Activated T-helper 1 cell treated with anti-CD3 and anti-CD28 coated beads, Interleukin-12 subunit alpha, Interleukin-12 subunit beta, Interleukin-2, Interleukin-4 antibody, amounts not matched to agents 30 ng/mL and 10 ng/mL and 1 ng/mL, durations not matched to agents 14 hours and 24 hours and 36 hours (primary cell): ENCODE measurements at regions not wholly inside any gene's neighbourhood (a gene's known extent, or its start where the extent isn't known, plus 50 kb on each side); places are given as distances from the start of the nearest gene placed in this dataset.
"Not testable (repeated sequence)": the region's sequence is repeated elsewhere in the genome, so short reads cannot be mapped to it uniquely, and the experiment has no call there.

Experiments used
- DNase-seq: peaks from one replicate; pipeline ENCODE4 v3.0.0; 2021; ENCODE audit warnings: low spot score
- H3K27ac Mint-ChIP-seq: one replicate; pipeline ENCODE4 v1.8.0; 2021; ENCODE audit warnings: mild to moderate bottlenecking, mixed read lengths
- H3K27me3 Mint-ChIP-seq: one replicate; pipeline ENCODE4 v1.8.0; 2022; ENCODE audit warnings: mild to moderate bottlenecking, moderate library complexity, mixed read lengths; ENCODE audit not compliant: insufficient read depth
- H3K36me3 Mint-ChIP-seq: one replicate; pipeline ENCODE4 v1.8.0; 2021; ENCODE audit warnings: low read depth, mixed read lengths
- H3K4me1 Mint-ChIP-seq: one replicate; pipeline ENCODE4 v1.8.0; 2021; ENCODE audit warnings: low read depth, mixed read lengths
- H3K4me3 Mint-ChIP-seq: one replicate; pipeline ENCODE4 v1.8.0; 2021; ENCODE audit warnings: mild to moderate bottlenecking, moderate library complexity, mixed read lengths
- H3K9me3 Mint-ChIP-seq: one replicate; pipeline ENCODE4 v1.8.0; 2021; ENCODE audit warnings: mixed read lengths
- intact Hi-C: fragments of 100-400 bp; cut with micrococcal nuclease; formaldehyde crosslinking; loops from one replicate; pipeline ENCODE4 v1.15.1; 2024

DNA sequence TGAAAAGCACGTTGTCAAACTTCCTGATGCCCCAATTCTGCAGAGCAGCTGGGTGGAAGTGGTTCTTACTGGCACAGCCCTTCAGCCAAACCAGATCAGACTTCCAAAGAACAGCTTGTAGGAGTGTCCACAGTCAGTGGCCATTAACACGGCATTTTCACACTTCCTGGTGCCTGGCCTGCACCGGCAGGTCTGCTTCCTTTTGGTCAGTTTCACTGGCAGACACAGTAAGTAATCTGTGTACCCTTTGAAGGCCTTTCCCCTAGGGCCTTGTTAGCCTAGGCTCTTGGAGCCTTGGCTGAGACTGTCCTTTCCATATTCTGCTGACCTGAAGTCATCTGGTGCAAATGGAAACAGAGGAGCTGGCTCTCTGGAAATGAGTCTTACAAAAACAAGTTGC lies 297.5 kb upstream of the TNC start:
- Mint-ChIP-seq H3K27ac (no peak overlapping the region), H3K9me3 (peaks cover under 1% of the 10 kb centered on the region), H3K36me3 (no peaks in the 10 kb centered on the region), H3K27me3 (no peaks in the 10 kb centered on the region), H3K4me3 (no peak overlapping the region), H3K4me1 (peaks cover 8% of the 10 kb centered on the region)
- no peak for DNase-seq
- intact Hi-C loops, result no loop called here

DNA sequence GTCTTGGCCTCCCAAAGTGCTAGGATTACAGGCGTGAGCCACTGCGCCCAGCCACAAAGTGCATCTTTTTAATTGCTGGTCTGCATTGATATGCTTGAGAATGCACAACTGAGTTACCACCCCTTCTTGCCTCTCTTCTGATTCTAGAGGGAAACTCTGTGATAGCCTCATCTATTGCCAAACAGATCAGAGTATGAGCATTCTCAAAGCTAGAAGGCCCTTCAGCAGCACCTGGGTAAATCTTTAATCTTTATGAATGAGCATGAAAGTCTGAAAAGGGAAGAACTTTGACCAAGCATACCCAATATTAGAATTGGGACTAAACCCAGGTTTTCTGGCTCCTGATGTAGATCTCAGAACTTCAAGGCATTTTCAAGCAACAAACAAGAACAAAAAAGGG lies 298.3 kb upstream of the TNC start:
- no peak for DNase-seq
- intact Hi-C loops, result no loop called here
- Mint-ChIP-seq H3K4me1 (peaks cover 8% of the 10 kb centered on the region), H3K9me3 (peaks cover 3% of the 10 kb centered on the region), H3K27ac (no peak overlapping the region), H3K4me3 (no peak overlapping the region), H3K27me3 (no peaks in the 10 kb centered on the region), H3K36me3 (no peaks in the 10 kb centered on the region)

DNA sequence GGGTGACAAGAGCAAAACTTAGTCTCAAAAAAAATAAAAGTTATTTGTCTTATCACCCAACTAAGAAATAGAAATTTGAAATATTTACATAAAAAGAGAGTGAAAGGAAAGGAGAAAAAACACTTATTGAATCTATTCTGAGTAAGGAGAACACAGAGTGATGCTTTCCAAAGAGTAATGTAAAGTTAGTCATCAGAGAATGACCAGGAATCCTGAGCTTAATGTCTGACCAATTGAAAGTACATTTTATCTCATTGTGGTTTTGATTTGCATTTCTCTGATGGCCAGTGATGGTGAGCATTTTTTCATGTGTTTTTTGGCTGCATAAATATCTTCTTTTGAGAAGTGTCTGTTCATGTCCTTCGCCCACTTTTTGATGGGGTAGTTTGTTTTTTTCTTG lies 300.2 kb upstream of the TNC start:
- H3K27ac Mint-ChIP-seq, H3K4me3 Mint-ChIP-seq, intact Hi-C loops, H3K27me3 Mint-ChIP-seq, H3K36me3 Mint-ChIP-seq, DNase-seq, H3K9me3 Mint-ChIP-seq, H3K4me1 Mint-ChIP-seq: not testable (repeated sequence)

DNA sequence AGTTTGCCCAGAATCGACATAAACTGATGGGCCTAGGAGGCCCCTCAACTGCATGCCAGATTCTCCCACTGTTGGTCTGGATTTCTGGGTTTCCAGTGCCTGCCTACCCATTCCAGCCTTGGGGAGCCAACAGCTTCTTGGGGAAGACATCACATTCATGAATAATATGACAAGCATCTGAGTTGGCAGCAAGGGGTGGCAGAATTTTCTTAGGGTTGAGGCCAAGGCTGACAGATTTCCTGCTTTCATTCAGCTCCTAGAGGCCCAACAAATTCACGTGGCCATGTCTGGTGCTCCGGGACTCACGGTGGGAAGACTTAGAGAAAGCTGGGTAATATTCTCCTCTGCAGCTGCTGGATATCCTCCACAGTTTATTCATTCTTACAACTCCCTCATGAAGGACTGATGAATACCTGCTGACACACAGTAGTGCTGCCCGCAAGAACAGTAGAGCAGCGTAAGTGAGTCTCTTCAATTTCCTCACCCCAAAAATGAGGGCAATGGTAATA lies 305.0 kb upstream of the TNC start:
- Mint-ChIP-seq H3K4me3 (no peak overlapping the region), H3K27ac (no peak overlapping the region), H3K4me1 (no peaks in the 10 kb centered on the region), H3K27me3 (no peaks in the 10 kb centered on the region), H3K9me3 (peaks cover 26% of the 10 kb centered on the region), H3K36me3 (no peaks in the 10 kb centered on the region)
- intact Hi-C loops, result no loop called here
- no peak for DNase-seq

DNA sequence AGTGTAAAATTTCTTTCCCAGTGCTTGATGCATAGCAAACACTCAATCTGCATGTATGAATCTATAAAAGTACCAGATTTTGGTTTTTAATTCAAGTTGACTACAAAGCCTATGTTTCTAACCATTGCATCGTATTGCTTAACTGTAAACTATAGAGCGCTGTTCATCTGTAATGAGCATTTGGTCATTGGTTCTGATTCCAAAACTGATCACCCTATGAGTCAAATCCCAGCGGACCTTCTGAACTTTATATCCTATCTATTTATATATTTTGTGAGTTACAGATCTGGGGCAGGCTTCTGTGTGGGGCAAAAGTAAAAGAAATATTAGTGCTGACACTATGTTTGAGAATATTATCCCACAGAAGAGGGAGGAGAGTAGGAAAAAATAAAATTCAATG lies 305.7 kb upstream of the TNC start:
- no peaks in the 10 kb centered on the region for H3K27me3 Mint-ChIP-seq
- no peak for DNase-seq
- intact Hi-C loops, result no loop called here
- H3K4me1 Mint-ChIP-seq, result no peaks in the 10 kb centered on the region
- H3K9me3 Mint-ChIP-seq, result peaks cover 26% of the 10 kb centered on the region
- H3K36me3 Mint-ChIP-seq, result no peaks in the 10 kb centered on the region
- H3K4me3 Mint-ChIP-seq, result no peak overlapping the region
- H3K27ac Mint-ChIP-seq, result no peak overlapping the region

DNA sequence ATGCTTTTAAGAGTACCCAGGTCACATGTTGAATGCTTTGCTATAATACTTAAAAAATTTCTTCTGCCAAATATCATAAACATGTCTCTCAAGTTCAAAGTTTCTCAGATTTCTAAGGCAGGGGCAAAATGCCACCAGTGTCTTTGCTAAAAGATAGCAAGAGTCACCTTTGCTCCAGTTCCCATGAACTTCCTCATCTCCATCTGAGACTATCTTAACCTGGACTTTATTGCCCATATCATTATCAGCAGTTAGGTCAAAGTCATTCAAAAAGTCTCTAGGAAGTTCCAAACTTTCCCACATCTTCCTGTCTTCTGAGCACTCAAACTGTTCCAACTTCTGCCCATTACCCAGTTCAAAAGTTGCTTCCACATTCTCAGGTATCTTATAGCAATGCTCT lies 307.6 kb upstream of the TNC start:
- no peaks in the 10 kb centered on the region for H3K4me1 Mint-ChIP-seq

DNA sequence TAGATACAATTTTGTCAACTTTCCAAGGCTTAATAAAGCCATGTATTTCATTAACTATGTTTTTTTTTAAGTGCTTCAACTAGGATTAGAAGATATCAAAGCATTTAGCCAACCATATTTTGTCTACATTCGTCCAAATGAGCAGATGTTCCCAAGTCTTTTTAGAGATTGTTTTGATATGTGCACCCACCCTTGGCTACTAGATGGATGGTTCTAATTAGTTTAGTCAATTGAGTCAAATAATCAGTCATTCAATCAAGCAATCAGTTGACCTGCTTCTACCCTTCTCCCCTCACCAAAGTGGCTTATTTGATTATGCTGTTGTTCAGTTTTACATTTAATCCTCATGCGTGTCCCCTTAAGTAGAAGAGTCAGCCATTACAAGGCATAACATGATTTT lies 319.5 kb upstream of the TNC start:
- Mint-ChIP-seq H3K4me3 (no peak overlapping the region), H3K36me3 (no peaks in the 10 kb centered on the region), H3K4me1 (no peaks in the 10 kb centered on the region), H3K27ac (no peak overlapping the region), H3K27me3 (peaks cover 2% of the 10 kb centered on the region), H3K9me3 (peaks cover 3% of the 10 kb centered on the region)
- DNase-seq, result no peak
- intact Hi-C loops, result no loop called here

More for the DNA sequence above, 307.6 kb upstream of the TNC start:
- Mint-ChIP-seq H3K27ac (no peak overlapping the region), H3K36me3 (no peaks in the 10 kb centered on the region), H3K27me3 (no peaks in the 10 kb centered on the region), H3K9me3 (peaks cover 24% of the 10 kb centered on the region), H3K4me3 (no peak overlapping the region)
- intact Hi-C loops, result no loop called here
- no peak for DNase-seq

DNA sequence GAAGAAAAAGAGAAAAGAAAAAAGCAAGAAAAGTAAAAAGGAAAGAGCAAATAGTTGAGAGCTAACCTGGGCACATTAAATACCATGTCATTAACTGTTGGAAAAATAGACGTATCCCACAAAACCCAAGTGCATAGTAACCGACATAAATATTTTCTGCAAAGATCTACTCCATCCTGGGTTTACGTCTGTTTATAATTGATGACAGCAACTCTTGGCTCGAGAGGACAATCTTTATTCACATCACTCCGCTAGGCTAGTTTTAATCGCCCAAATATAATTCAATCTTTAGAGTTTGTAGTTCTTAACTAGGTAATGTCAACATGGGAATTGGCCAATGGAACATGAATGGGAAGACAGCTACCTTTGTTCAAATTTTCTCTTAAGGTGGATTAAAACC lies 321.7 kb upstream of the TNC start:
- Mint-ChIP-seq H3K4me3 (no peak overlapping the region), H3K27me3 (peaks cover 6% of the 10 kb centered on the region), H3K36me3 (no peaks in the 10 kb centered on the region), H3K9me3 (no peaks in the 10 kb centered on the region), H3K4me1 (no peaks in the 10 kb centered on the region), H3K27ac (no peak overlapping the region)
- no peak for DNase-seq
- intact Hi-C loops, result no loop called here

DNA sequence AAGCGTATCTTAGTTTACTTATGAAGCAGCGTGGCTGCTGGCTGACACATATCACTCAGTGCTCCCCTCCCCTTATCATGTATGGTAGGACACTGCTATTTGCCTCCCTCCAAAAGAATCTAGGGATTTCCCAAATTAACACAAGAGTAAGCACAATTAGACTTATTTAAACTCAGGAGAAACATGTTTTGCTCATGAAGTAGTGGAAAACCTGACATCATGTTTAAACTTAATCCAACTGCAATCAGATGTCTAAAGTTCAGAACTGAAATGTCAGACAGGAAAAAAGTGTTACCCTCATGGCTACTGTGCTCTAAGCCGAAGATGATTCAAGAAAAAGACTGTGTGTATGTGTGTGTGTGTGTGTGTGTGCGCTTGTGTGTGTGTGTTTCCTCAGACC lies 324.1 kb upstream of the TNC start:
- Mint-ChIP-seq H3K27me3 (peaks cover 6% of the 10 kb centered on the region), H3K36me3 (no peaks in the 10 kb centered on the region), H3K4me3 (no peak overlapping the region), H3K27ac (no peak overlapping the region), H3K9me3 (no peaks in the 10 kb centered on the region), H3K4me1 (no peaks in the 10 kb centered on the region)
- no peak for DNase-seq
- intact Hi-C loops, result no loop called here

DNA sequence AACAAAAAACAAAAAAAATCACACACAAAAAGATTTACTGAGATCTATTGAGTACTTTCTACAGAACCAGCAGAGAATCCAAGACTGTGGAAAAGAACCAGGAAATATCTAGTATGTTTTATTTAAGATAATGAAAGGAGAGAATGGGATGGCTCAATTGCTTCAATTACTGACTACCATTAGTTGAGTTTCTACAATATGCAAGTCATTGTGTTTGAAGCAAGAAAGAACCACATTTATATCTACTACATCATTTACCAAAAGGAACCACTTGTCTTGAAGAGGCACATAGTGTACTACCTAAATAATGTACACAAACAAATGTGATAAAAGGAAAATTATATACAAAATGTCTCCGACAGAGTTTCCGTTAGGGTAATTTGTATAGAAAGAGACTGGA lies 325.9 kb upstream of the TNC start:
- DNase-seq, result no peak
- no peaks in the 10 kb centered on the region for H3K36me3 Mint-ChIP-seq
- H3K4me1 Mint-ChIP-seq, result no peaks in the 10 kb centered on the region

DNA sequence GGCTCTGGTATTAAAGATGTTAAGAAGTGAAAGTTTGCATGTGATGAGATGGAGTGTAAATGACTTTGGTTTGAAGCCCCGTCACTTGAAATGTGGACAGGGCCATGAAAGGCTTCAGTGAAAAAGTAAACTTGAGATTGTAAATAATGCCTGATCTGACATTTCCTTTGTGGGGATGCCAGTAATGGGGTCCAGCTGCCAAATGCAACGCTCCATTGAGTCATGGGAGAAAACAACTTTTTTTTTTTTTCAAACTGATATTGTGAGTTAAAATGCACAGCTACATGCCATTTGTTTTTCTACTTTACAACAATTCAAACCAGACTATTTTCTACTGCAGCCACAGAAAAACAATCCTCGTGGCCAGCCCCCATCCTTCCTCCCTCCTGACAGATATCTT lies 327.0 kb upstream of the TNC start:
- Mint-ChIP-seq H3K4me1 (no peaks in the 10 kb centered on the region), H3K4me3 (no peak overlapping the region), H3K9me3 (no peaks in the 10 kb centered on the region), H3K27me3 (peaks cover 12% of the 10 kb centered on the region), H3K27ac (no peak overlapping the region), H3K36me3 (no peaks in the 10 kb centered on the region)
- intact Hi-C loops, result no loop called here
- DNase-seq, result no peak

More for the DNA sequence above, 325.9 kb upstream of the TNC start:
- Mint-ChIP-seq H3K27me3 (peaks cover 6% of the 10 kb centered on the region), H3K9me3 (no peaks in the 10 kb centered on the region), H3K4me3 (no peak overlapping the region), H3K27ac (no peak overlapping the region)
- intact Hi-C loops, result no loop called here

DNA sequence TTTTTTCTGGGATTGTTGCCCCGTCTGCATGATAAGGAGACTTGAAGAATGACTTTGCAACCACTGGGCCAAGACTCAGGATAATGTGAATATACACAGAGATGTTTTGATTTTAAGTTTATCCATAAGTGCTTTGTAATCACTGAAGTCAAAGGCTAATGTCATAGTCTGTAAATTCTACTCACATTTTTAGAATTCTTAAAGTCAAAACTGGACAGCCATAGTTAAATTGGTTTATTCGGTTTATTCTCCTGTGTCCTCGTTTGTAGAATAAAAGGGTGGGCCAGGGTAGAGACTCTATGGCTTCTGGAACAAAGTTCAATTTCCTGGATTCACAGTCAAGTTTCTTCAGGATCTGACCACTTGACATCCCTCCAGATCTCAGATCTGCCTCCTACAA lies 327.7 kb upstream of the TNC start:
- intact Hi-C loops, result no loop called here
- Mint-ChIP-seq H3K4me1 (no peaks in the 10 kb centered on the region), H3K36me3 (no peaks in the 10 kb centered on the region), H3K27me3 (peaks cover 12% of the 10 kb centered on the region), H3K4me3 (no peak overlapping the region), H3K9me3 (no peaks in the 10 kb centered on the region), H3K27ac (no peak overlapping the region)
- no peak for DNase-seq

DNA sequence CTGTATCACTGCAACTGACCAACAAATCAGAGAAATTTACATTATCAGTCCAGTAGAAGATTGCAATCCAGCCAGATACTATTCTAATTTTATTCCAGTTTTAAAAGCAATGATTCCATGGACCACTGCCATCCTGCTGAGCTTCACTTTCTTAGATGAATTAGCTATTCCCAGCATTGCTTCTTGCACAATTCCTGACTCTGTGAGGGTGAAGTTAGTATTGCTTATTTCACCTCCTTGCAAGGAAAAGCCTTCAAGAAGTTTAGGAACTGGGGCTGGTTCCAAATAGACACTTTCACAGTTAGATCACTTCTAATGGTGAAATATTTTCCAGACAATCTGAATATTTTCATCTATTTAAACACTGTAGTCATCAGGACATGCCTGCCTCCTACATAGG lies 338.6 kb upstream of the TNC start:
- H3K27ac Mint-ChIP-seq, result no peak overlapping the region
- H3K27me3 Mint-ChIP-seq, result peaks cover 2% of the 10 kb centered on the region
- H3K9me3 Mint-ChIP-seq, result no peaks in the 10 kb centered on the region
- H3K36me3 Mint-ChIP-seq, result no peaks in the 10 kb centered on the region
- intact Hi-C loops, result no loop called here
- DNase-seq, result no peak
- H3K4me1 Mint-ChIP-seq, result no peaks in the 10 kb centered on the region
- no peak overlapping the region for H3K4me3 Mint-ChIP-seq

DNA sequence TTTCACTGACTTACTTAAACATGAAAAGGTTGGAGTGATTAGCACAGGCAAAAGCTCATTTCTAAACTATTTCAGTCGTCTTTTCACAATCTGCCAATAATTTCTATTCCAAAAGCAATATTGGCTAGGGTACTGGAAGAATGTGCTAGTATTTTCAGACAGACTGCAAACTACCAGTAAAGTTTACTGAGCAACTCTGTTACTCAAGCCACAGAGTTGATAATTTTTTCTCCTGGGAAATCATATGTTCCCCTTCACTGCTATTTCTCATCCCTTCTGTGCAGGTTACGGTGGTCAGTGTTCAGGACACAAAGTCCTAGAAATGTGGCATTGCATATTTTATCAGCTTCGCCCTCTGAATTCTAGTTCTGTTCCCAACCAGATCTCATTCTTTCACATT lies 343.3 kb upstream of the TNC start:
- intact Hi-C loops, result no loop called here
- no peaks in the 10 kb centered on the region for H3K36me3 Mint-ChIP-seq
- no peak for DNase-seq
- H3K4me3 Mint-ChIP-seq, result no peak overlapping the region
- H3K4me1 Mint-ChIP-seq, result no peaks in the 10 kb centered on the region
- peaks cover 2% of the 10 kb centered on the region for H3K27me3 Mint-ChIP-seq
- no peaks in the 10 kb centered on the region for H3K9me3 Mint-ChIP-seq
- H3K27ac Mint-ChIP-seq, result no peak overlapping the region
